Lung (tissue), 11 donors: ENCODE measurements at regions not wholly inside any gene's neighbourhood (a gene's known extent, or its start where the extent isn't known, plus 50 kb on each side); places are given as distances from the start of the nearest gene placed in this dataset.
A peak's percentile ranks its signal among the peaks of the same experiment; 100 is the strongest.

Experiments
- ATAC-seq: fragments of 200-7000 bp; cut with Tn5 transposase; one replicate; pipeline ENCODE4 v1.9.1; 2020; ENCODE audit warnings: moderate number of reproducible peaks; ENCODE audit not compliant: insufficient read depth, low FRiP score
- DNase-seq, 3 donors: peaks; one replicate each; pipeline ENCODE4 v3.0.0-alpha.2; 2013 to 2017
- H3K27ac ChIP-seq, 2 donors: one replicate each; pipeline ENCODE4 v1.5.1; 2013; ENCODE audit warnings: mild to moderate bottlenecking in 2 of 2, moderate library complexity in 2 of 2, control low read depth in 1 of 2, inconsistent platforms in 1 of 2, low read depth in 1 of 2, low read length in 1 of 2
- H3K27me3 ChIP-seq, 3 donors: one replicate each; pipeline ENCODE4 v1.5.1; 2013; ENCODE audit warnings: low read length in 2 of 3; ENCODE audit not compliant: control insufficient read depth in 3 of 3, insufficient read depth in 3 of 3
- H3K36me3 ChIP-seq, 4 donors: one replicate each; pipeline ENCODE4 v1.5.1; 2013; ENCODE audit warnings: low read length in 4 of 4, mild to moderate bottlenecking in 1 of 4, moderate library complexity in 1 of 4; ENCODE audit not compliant: control insufficient read depth in 4 of 4, insufficient read depth in 4 of 4
- H3K4me1 ChIP-seq, 5 donors: one replicate each; pipeline ENCODE4 v1.5.1; 2013; ENCODE audit warnings: low read length in 5 of 5, mild to moderate bottlenecking in 2 of 5, moderate library complexity in 1 of 5; ENCODE audit not compliant: control insufficient read depth in 5 of 5, insufficient read depth in 5 of 5
- H3K4me3 ChIP-seq: one replicate; pipeline ENCODE4 v1.5.1; 2013; ENCODE audit warnings: mild to moderate bottlenecking, control low read depth, moderate library complexity
- H3K9ac ChIP-seq, 2 donors: one replicate each; pipeline ENCODE4 v1.5.1; 2013; ENCODE audit warnings: low read length in 2 of 2, control low read depth in 1 of 2; ENCODE audit not compliant: insufficient read depth in 1 of 2
- H3K9me3 ChIP-seq, 4 donors: one replicate each; pipeline ENCODE4 v1.5.1; 2013; ENCODE audit warnings: low read length in 3 of 4, mild to moderate bottlenecking in 1 of 4, moderate library complexity in 1 of 4; ENCODE audit not compliant: control insufficient read depth in 4 of 4, insufficient read depth in 3 of 4
- CTCF ChIP-seq: IDR thresholded peaks from 2 replicates; pipeline ENCODE4 v1.5.1; 2012; ENCODE audit warnings: mild to moderate bottlenecking; ENCODE audit errors: control extremely low read depth, extremely low read depth
- WGBS, 2 donors: extraction: QIAGEN DNeasy Blood & Tissue Kit; methylation state at CpG; one replicate each; pipeline ENCODE4 v1.1.7; 2013; 5-methylcytosine and 5-hydroxymethylcytosine counted together
- donor health status: control.
- donor health status: control.
- donor health status: Bipolar disorder and iron deficiency.
- donor health status: healthy.
- donor health status: DM: yes; HTN: yes; CAD: no.

- peak; percentile 6 for TF ChIP-seq CTCF
- no peaks in the 10 kb centered on the region for H3K36me3 ChIP-seq
- 48 to 62% methylated on average over 12 of the region's 12 CpGs for WGBS, 2 donors
- H3K4me3 ChIP-seq, result no peak overlapping the region
- DNase-seq (peak; percentile 58 to 72 (median 69)), ATAC-seq (peak; percentile 76)
- H3K9me3 ChIP-seq, result no peaks in the 10 kb centered on the region
- H3K27ac ChIP-seq, result no peak overlapping the region
- H3K4me1 ChIP-seq, result peaks cover 0 to 4% (median 0%) of the 10 kb centered on the region in 5 donors
- no peaks in the 10 kb centered on the region for H3K27me3 ChIP-seq
- no peak overlapping the region for H3K9ac ChIP-seq
Measured at GRCh38 chr1:240691909-240692705, 80.2 kb upstream of the GREM2 start.

- no peak for ATAC-seq
- Histone ChIP-seq H3K27me3 (no peaks in the 10 kb centered on the region), H3K27ac (no peak overlapping the region), H3K9ac (no peak overlapping the region), H3K9me3 (no peaks in the 10 kb centered on the region), H3K4me1 (peaks cover 0 to 4% (median 0%) of the 10 kb centered on the region in 5 donors), H3K36me3 (no peaks in the 10 kb centered on the region), H3K4me3 (no peak overlapping the region)
- no peak for DNase-seq
- WGBS, 2 donors, result 53 to 62% methylated on average over 5 of the region's 5 CpGs
- TF ChIP-seq CTCF, result no peak
Measured at GRCh38 chr1:240691501-240691900, 79.5 kb upstream of the GREM2 start.

- no peaks in the 10 kb centered on the region for H3K9me3 ChIP-seq
- ATAC-seq, result no peak
- no peaks in the 10 kb centered on the region for H3K27me3 ChIP-seq
- H3K27ac ChIP-seq, result no peak overlapping the region
- no peak for DNase-seq
- no peak overlapping the region for H3K4me3 ChIP-seq
- H3K36me3 ChIP-seq, result no peaks in the 10 kb centered on the region
- 32% methylated on average over 4 of the region's 4 CpGs for WGBS, 2 donors
- H3K9ac ChIP-seq, result no peak overlapping the region
- TF ChIP-seq CTCF, result no peak
- peaks cover 0 to 4% (median 0%) of the 10 kb centered on the region in 5 donors for H3K4me1 ChIP-seq
Measured at GRCh38 chr1:240687820-240688219, 75.9 kb upstream of the GREM2 start.
